SK-N-SH (cell line): ENCODE measurements at regions not wholly inside any gene's neighbourhood (a gene's known extent, or its start where the extent isn't known, plus 50 kb on each side); places are given as distances from the start of the nearest gene placed in this dataset.

Source experiments
- CTCF ChIA-PET: fragments of 300-600, 350-600 bp; formaldehyde crosslinking; extraction: SDS; loops from one replicate; lab custom pipeline; 2021; lab: Yijun Ruan, JAX
- POLR2A ChIA-PET: fragments of 350-600 bp; sonication (Branson Sonifier 250); formaldehyde crosslinking; extraction: SDS; loops from one replicate; lab custom pipeline; 2020; ENCODE audit warnings: antibody characterized with exemption, inconsistent platforms; lab: Yijun Ruan, JAX
- DNase-seq: peaks from one replicate; pipeline ENCODE4 v3.0.0; 2012
- H2AFZ ChIP-seq: fragments of 200-600 bp; sonication (generic); 2 replicates; pipeline ENCODE4 v1.8.1; 2016; ENCODE audit warnings: antibody characterized with exemption, mild to moderate bottlenecking, low read depth
- H3F3A ChIP-seq: fragments of 200-600 bp; sonication (generic); replicated peaks from 2 replicates; pipeline ENCODE3; 2016; ENCODE audit warnings: antibody characterized with exemption, mild to moderate bottlenecking; ENCODE audit not compliant: insufficient read depth
- H3K27ac ChIP-seq, 2 experiments: fragments of 200-500 bp in 1 of 2; fragments of 200-600 bp in 1 of 2; sonication (Bioruptor generic) in 1 of 2; sonication (generic), shearing (Covaris generic) in 1 of 2; 2 replicates each; pipeline versions ENCODE4 v1.5.1 to v1.6.1; 2014 to 2016; ENCODE audit warnings: low read depth in 2 of 2, inconsistent platforms in 1 of 2, low read length in 1 of 2, mild to moderate bottlenecking in 1 of 2, mixed read lengths in 1 of 2
- H3K27me3 ChIP-seq: fragments of 200-600 bp; sonication (generic), shearing (Covaris generic); 2 replicates; pipeline ENCODE4 v1.6.1; 2016; ENCODE audit warnings: mixed run types; ENCODE audit not compliant: insufficient read depth
- H3K36me3 ChIP-seq, 2 experiments: fragments of 200-500 bp in 1 of 2; fragments of 200-600 bp in 1 of 2; sonication (Bioruptor generic) in 1 of 2; sonication (generic) in 1 of 2; replicated peaks in 1 of 2; 2 replicates each; pipeline versions ENCODE3 to v1.5.1; 2014 to 2016; ENCODE audit warnings: low read length in 1 of 2, mild to moderate bottlenecking in 1 of 2; ENCODE audit not compliant: insufficient read depth in 2 of 2, control insufficient read depth in 1 of 2
- H3K4me1 ChIP-seq, 2 experiments: fragments of 200-500 bp in 1 of 2; fragments of 200-600 bp in 1 of 2; sonication (Bioruptor generic) in 1 of 2; sonication (generic), shearing (Covaris generic) in 1 of 2; 2 replicates each; pipeline versions ENCODE4 v1.5.1 to v1.6.1; 2014 to 2016; ENCODE audit warnings: low read depth in 1 of 2, low read length in 1 of 2, mixed run types in 1 of 2; ENCODE audit not compliant: insufficient read depth in 2 of 2, control insufficient read depth in 1 of 2
- H3K4me2 ChIP-seq: fragments of 200-600 bp; sonication (generic), shearing (Covaris generic); 2 replicates; pipeline ENCODE4 v1.6.1; 2017; ENCODE audit warnings: mixed run types
- H3K4me3 ChIP-seq, 2 experiments: fragments of 200-500 bp in 1 of 2; fragments of 200-600 bp in 1 of 2; sonication (Bioruptor generic) in 1 of 2; sonication (generic), shearing (Covaris generic) in 1 of 2; 2 replicates each; pipeline versions ENCODE4 v1.5.1 to v1.8.1; 2014 to 2016; ENCODE audit warnings: low read depth in 2 of 2, inconsistent platforms in 1 of 2, low read length in 1 of 2, mild to moderate bottlenecking in 1 of 2, mixed read lengths in 1 of 2, moderate library complexity in 1 of 2
- H3K79me2 ChIP-seq: fragments of 200-600 bp; sonication (generic); 2 replicates; pipeline ENCODE4 v1.8.1; 2017; ENCODE audit warnings: mild to moderate bottlenecking; ENCODE audit not compliant: insufficient read depth
- H3K9ac ChIP-seq: fragments of 200-600 bp; sonication (generic); 2 replicates; pipeline ENCODE4 v1.6.1; 2017; ENCODE audit warnings: mixed run types
- H3K9me2 ChIP-seq: fragments of 200-600 bp; sonication (generic); 2 replicates; pipeline ENCODE4 v1.6.1; 2017; ENCODE audit warnings: mixed run types
- H3K9me3 ChIP-seq: fragments of 200-600 bp; sonication (generic); 2 replicates; pipeline ENCODE4 v1.6.1; 2017; ENCODE audit warnings: mixed run types, mild to moderate bottlenecking, moderate library complexity
- H4K20me1 ChIP-seq: fragments of 200-600 bp; sonication (generic); 2 replicates; pipeline ENCODE4 v1.6.1; 2017; ENCODE audit warnings: mild to moderate bottlenecking, mixed run types; ENCODE audit not compliant: insufficient read depth
- FOXJ3 ChIP-seq: sonication (generic); formaldehyde crosslinking; IDR thresholded peaks from 2 replicates; pipeline ENCODE4 v1.5.1; 2020; ENCODE audit warnings: mild to moderate bottlenecking, missing genetic modification reagents
- GABPA ChIP-seq: IDR thresholded peaks from 2 replicates; pipeline ENCODE4 v1.4.0; 2012; ENCODE audit warnings: low read depth, mild to moderate bottlenecking
- GATA2 ChIP-seq: sonication (generic); formaldehyde crosslinking; IDR thresholded peaks from 2 replicates; pipeline ENCODE4 v1.5.0; 2020; ENCODE audit warnings: mild to moderate bottlenecking, missing genetic modification reagents
- JUND ChIP-seq: IDR thresholded peaks from 2 replicates; pipeline ENCODE4 v1.4.0; 2012
- RAD21 ChIP-seq: IDR thresholded peaks from 2 replicates; pipeline ENCODE4 v1.6.1; 2012; ENCODE audit warnings: mild to moderate bottlenecking, low read length
- RCOR1 ChIP-seq: fragments of 150-350 bp; IDR thresholded peaks from 2 replicates; pipeline ENCODE4 v1.6.1; 2017; ENCODE audit warnings: antibody characterized with exemption, low read length
- RFX5 ChIP-seq: IDR thresholded peaks from 2 replicates; pipeline ENCODE4 v1.6.1; 2012; ENCODE audit warnings: mild to moderate bottlenecking, improper control_type of control experiment, low read length
- RXRA ChIP-seq: IDR thresholded peaks from 2 replicates; pipeline ENCODE4 v1.4.0; 2012; ENCODE audit warnings: low read depth, mild to moderate bottlenecking, borderline replicate concordance
- YY1 ChIP-seq: IDR thresholded peaks from 2 replicates; pipeline ENCODE4 v1.4.0; 2012; ENCODE audit warnings: low read depth, mild to moderate bottlenecking
- WGBS: methylation state at CpG from one replicate; pipeline ENCODE4 v1.1.6; 2017; ENCODE audit warnings: low lambda C conversion rate; 5-methylcytosine and 5-hydroxymethylcytosine counted together
- TF ChIP-seq, protein P1 (sequence below): fragments of 150-350 bp; IDR thresholded peaks from 2 replicates; pipeline ENCODE4 v1.6.1; 2017; ENCODE audit warnings: antibody characterized with exemption, low read length, low read depth, borderline replicate concordance

DNA sequence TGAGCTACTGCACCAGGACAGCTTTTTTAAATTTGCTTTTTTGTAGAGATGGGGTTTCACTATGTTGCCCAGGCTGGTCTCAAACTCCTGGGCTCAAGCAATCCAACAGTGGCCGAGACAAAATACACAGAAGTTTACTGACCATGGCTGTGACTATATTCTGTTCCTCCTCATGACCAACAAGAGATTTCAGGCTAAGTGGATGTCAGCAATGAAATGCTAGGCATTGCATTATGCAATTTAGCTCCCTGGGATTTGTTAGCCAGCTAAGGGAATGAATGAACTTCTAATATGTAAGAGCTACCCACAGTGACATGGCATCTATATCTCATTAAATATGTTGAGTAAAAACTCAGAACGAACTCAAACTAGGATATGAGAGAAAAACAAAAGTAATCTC lies 81.9 kb upstream of the MBOAT2 start (continued):
- TF ChIP-seq RCOR1, result no peak

DNA sequence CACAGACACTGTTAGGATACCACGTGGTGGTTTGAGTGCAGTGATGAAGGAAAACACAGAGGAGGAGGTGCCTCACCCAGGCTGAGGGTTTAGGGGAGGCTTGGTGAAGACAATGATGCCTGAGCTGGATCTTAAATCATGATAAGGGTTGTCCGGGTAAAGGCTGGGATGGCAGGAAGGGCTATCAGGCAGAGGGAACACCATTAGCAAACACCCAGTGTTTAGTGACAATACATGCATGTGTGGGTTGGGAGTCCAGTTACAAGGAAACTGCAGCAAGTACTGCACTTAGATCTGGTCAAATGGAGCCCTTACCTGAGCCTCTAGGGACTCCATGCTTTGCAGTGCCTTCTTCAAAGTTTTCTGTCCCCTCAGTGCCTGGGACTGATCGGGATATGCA lies 79.8 kb upstream of the MBOAT2 start:
- Histone ChIP-seq H3K9me2 (no peaks in the 10 kb centered on the region), H3K79me2 (no peaks in the 10 kb centered on the region), H3K4me3 (no peak overlapping the region), H3K36me3 (no peaks in the 10 kb centered on the region), H3K4me1 (peaks cover 0 to 28% of the 10 kb centered on the region in 2 experiments; a peak in 1 of 4 replicates), H3K4me2 (no peak overlapping the region), H4K20me1 (no peaks in the 10 kb centered on the region), H2AFZ (no peak overlapping the region), H3K27ac (no peak overlapping the region), H3K9ac (no peak overlapping the region), H3F3A (peaks cover 23% of the 10 kb centered on the region), H3K9me3 (peaks cover 3% of the 10 kb centered on the region; the same call in 1 of the 2 replicates), H3K27me3 (no peaks in the 10 kb centered on the region)
- DNase-seq, result no peak
- ChIA-PET POLR2A (no interaction called here), CTCF (interaction anchor here (1.3 kb wide), 1 partner anchor 12 kb away, joined by 4 read pairs; no protein-coding TSS in a partner anchor)
- TF ChIP-seq RXRA (no peak), YY1 (no peak)
- TF ChIP-seq, protein P1, sequence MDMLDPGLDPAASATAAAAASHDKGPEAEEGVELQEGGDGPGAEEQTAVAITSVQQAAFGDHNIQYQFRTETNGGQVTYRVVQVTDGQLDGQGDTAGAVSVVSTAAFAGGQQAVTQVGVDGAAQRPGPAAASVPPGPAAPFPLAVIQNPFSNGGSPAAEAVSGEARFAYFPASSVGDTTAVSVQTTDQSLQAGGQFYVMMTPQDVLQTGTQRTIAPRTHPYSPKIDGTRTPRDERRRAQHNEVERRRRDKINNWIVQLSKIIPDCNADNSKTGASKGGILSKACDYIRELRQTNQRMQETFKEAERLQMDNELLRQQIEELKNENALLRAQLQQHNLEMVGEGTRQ, result no peak
- WGBS, result 64% methylated on average over 3 of the region's 3 CpGs

DNA sequence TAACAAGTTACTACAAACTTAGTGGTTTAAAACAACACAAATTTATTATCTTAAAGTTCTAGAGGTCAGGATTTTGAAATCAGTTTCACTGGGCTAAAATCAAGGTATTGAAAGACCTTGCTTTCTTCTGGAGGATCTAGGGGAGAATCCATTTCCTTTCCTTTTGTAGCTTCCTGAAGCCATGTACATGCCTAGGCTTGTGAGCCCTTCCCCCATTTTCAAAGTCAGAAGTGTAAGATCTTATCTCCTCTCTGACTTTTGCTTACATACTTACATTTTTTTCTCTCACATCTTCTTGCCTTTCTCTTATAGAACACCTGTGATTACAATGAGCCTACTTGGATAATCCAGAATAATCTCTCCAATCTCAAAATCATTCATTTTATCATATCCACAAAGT lies 78.7 kb upstream of the MBOAT2 start:
- ChIA-PET CTCF (no interaction called here), POLR2A (no interaction called here)
- H3K4me2 ChIP-seq, result no peak overlapping the region
- peaks cover 11% of the 10 kb centered on the region for H3F3A ChIP-seq
- peaks cover under 1 to 18% of the 10 kb centered on the region in 2 experiments; a peak in 2 of 4 replicates for H3K4me1 ChIP-seq
- no peak overlapping the region for H2AFZ ChIP-seq
- H3K9me2 ChIP-seq, result no peaks in the 10 kb centered on the region
- H3K36me3 ChIP-seq, result no peaks in the 10 kb centered on the region
- no peak for DNase-seq
- no peak overlapping the region for H3K27ac ChIP-seq
- TF ChIP-seq FOXJ3 (CRISPR knock-in tag) (no peak), GATA2 (CRISPR knock-in tag) (no peak), GABPA (no peak), JUND (no peak), RFX5 (no peak), RAD21 (no peak)
- TF ChIP-seq, protein P1, result no peak
- H3K27me3 ChIP-seq, result no peaks in the 10 kb centered on the region
- H3K4me3 ChIP-seq, result no peak overlapping the region
- H3K9me3 ChIP-seq, result peaks cover 3% of the 10 kb centered on the region; the same call in 1 of the 2 replicates
- H4K20me1 ChIP-seq, result no peaks in the 10 kb centered on the region
- no peak overlapping the region for H3K9ac ChIP-seq
- no peaks in the 10 kb centered on the region for H3K79me2 ChIP-seq
